SKM-1 treated with dmso at 0.1 percent for 144 hours (cell line): ENCODE measurements at regions not wholly inside any gene's neighbourhood (a gene's known extent, or its start where the extent isn't known, plus 50 kb on each side); places are given as distances from the start of the nearest gene placed in this dataset.

Source experiments
- DNase-seq: peaks from one replicate; lab custom pipeline; 2025; ENCODE audit not compliant: unreplicated experiment; lab: John Stamatoyannopoulos, UW

DNA sequence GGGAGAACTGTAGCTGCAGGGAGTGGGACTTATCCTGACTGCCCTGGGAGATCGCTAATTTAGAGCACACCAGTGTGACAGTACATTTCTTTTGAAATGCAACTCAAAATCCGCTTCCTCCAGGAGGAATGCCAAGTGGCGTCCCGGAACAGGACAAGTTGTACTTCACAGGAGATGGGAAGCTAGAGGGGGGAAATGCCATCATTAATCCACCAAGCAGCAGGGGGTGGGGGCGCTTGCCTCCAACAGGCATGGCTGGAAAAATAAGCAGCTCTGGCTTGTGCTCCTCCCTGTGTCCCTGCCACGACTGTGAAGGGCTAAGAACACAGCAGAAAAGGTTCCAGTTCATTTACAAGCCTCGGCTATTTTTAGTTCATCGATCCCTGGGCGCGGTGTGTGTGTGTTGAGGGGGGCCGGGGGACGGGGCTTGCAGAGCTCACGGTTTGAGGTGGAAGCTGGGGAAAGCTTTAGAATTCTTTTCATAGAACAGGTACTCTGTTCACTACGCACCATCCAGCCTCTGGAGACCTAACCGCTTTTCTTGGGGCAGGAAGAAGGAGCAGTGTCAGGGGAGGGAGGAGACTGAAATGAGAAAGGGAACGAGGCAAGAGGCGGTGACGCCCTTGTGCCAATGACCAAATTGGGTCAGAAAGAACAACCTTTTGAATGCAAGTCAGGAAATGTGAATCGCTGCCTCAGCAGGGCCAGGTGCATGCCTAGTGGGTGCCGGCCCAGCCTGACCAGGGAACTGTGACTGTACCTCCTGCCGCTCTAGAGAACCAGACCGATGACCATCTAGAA, 51.8 kb upstream of the DGKG start:
- DNase-seq, result no peak

DNA sequence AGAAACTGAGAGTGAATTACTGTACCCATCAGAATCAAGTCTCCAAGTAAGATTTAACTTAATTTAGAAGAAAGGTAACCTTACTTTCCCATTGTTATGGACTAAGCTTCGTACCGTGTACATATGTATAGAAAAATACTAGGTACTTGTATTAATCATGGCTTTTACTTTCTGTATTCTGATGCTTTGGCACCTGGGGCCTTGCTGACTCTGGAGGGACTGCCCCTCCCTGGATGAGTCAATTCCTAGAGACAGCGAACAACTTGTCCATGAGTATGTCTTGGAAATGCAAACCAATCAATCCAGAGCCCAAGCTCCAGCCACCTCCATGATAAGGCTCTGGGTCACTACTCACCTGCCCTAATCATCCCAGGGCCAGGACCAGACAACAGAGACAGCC, 50.0 kb upstream of the DGKG start:
- DNase-seq, result no peak
